Endothelial cell of umbilical vein (primary cell): ENCODE measurements at regions not wholly inside any gene's neighbourhood (a gene's known extent, or its start where the extent isn't known, plus 50 kb on each side); places are given as distances from the start of the nearest gene placed in this dataset.

Experiments
- BruUV-seq: library from RNA; stranded (reverse); fragments of 400-500 nt; replicated peaks from 2 replicates; lab custom pipeline; 2021; lab: Mats Ljungman, UMichigan
- CTCF ChIA-PET: fragments of 300-600, 350-600 bp; sonication (Branson Sonifier 250); formaldehyde crosslinking; loops from one replicate; lab custom pipeline; 2021; ENCODE audit warnings: antibody characterized with exemption, inconsistent platforms; lab: Charles Lee
- POLR2A ChIA-PET: fragments of 300-600, 350-600 bp; sonication (Branson Sonifier 250); formaldehyde crosslinking; loops from one replicate; lab custom pipeline; 2021; ENCODE audit warnings: antibody characterized with exemption, inconsistent platforms; lab: Charles Lee
- DNase-seq: peaks from one replicate; pipeline ENCODE4 v3.0.0-alpha.2; 2011; ENCODE audit warnings: low read depth, low spot score
- FAIRE-seq: peaks from 2 replicates; lab custom pipeline; 2011; peaks lifted over from hg19 to GRCh38; lab: Jason Lieb, UNC
- H2AFZ ChIP-seq: 2 replicates; pipeline ENCODE4 v1.6.0; 2012; ENCODE audit warnings: low read depth, low read length, control low read depth, inconsistent platforms
- H3K27ac ChIP-seq: 2 replicates; pipeline ENCODE4 v1.5.1; 2011; ENCODE audit warnings: low read depth, mild to moderate bottlenecking, control low read depth, low read length, moderate library complexity; ENCODE audit not compliant: insufficient read depth
- H3K27me3 ChIP-seq, 2 experiments: 2 replicates each; pipeline versions ENCODE4 v1.6.0 to v1.6.1; 2011; ENCODE audit warnings: low read length in 2 of 2, mixed read lengths in 1 of 2; ENCODE audit not compliant: control insufficient read depth in 2 of 2, insufficient read depth in 2 of 2
- H3K36me3 ChIP-seq, 2 experiments: 2 replicates in 1 of 2; 3 replicates in 1 of 2; pipeline ENCODE4 v1.5.1; 2011; ENCODE audit warnings: low read length in 2 of 2, mild to moderate bottlenecking in 1 of 2, moderate library complexity in 1 of 2; ENCODE audit not compliant: control insufficient read depth in 2 of 2, insufficient read depth in 2 of 2; ENCODE audit errors: extremely low read depth in 1 of 2
- H3K4me1 ChIP-seq: 3 replicates; pipeline ENCODE4 v1.5.1; 2011; ENCODE audit warnings: mild to moderate bottlenecking, low read length; ENCODE audit not compliant: control insufficient read depth, insufficient read depth; ENCODE audit errors: extremely low read depth
- H3K4me2 ChIP-seq: 2 replicates; pipeline ENCODE4 v1.6.1; 2011; ENCODE audit warnings: low read length, control low read depth, mixed read lengths; ENCODE audit not compliant: insufficient read depth
- H3K4me3 ChIP-seq, 3 experiments: fragments of 200-600 bp in 1 of 3; sonication (generic), shearing (Covaris generic) in 1 of 3; replicated peaks in 1 of 3; 2 replicates each; pipeline ENCODE4 v1.5.1; 2011 to 2016; ENCODE audit warnings: control low read depth in 3 of 3, low read length in 3 of 3, mild to moderate bottlenecking in 2 of 3, inconsistent platforms in 1 of 3, low read depth in 1 of 3, moderate library complexity in 1 of 3; ENCODE audit not compliant: insufficient read depth in 1 of 3
- H3K79me2 ChIP-seq: 2 replicates; pipeline ENCODE4 v1.6.0; 2012; ENCODE audit warnings: low read length, inconsistent platforms; ENCODE audit not compliant: control insufficient read depth, insufficient read depth
- H3K9ac ChIP-seq: replicated peaks from 2 replicates; pipeline ENCODE3; 2011; ENCODE audit warnings: low read length, control low read depth; ENCODE audit not compliant: insufficient read depth; ENCODE audit errors: extremely low read depth
- H3K9me1 ChIP-seq: replicated peaks from 3 replicates; pipeline ENCODE4 v1.6.0; 2011; ENCODE audit warnings: mild to moderate bottlenecking, low read length; ENCODE audit not compliant: control insufficient read depth, insufficient read depth; ENCODE audit errors: extremely low read depth
- H3K9me3 ChIP-seq: replicated peaks from 2 replicates; pipeline ENCODE4 v1.5.1; 2012; ENCODE audit warnings: low read length, inconsistent platforms; ENCODE audit not compliant: control insufficient read depth, insufficient read depth
- H4K20me1 ChIP-seq: replicated peaks from 2 replicates; pipeline ENCODE3; 2011; ENCODE audit warnings: mild to moderate bottlenecking, low read length; ENCODE audit not compliant: control insufficient read depth, insufficient read depth; ENCODE audit errors: extremely low read depth
- CTCF ChIP-seq, 2 donors: IDR thresholded peaks; 1 replicate in 1 of 2; 2 replicates in 1 of 2; pipeline ENCODE4 v1.5.1; 2011; ENCODE audit warnings: low read length in 2 of 2, mild to moderate bottlenecking in 2 of 2, moderate library complexity in 2 of 2, control low read depth in 1 of 2, inconsistent platforms in 1 of 2, low read depth in 1 of 2; ENCODE audit not compliant: insufficient read depth in 1 of 2; ENCODE audit errors: extremely low read depth in 1 of 2
- EZH2 ChIP-seq: IDR thresholded peaks from 2 replicates; pipeline ENCODE4 v1.6.1; 2012; ENCODE audit warnings: borderline replicate concordance, low read depth, mild to moderate bottlenecking, moderate library complexity, low read length, inconsistent platforms; ENCODE audit not compliant: severe bottlenecking
- FOS ChIP-seq: IDR thresholded peaks from 2 replicates; pipeline ENCODE4 v1.6.1; 2011; ENCODE audit warnings: mild to moderate bottlenecking, low read length, moderate library complexity, borderline replicate concordance; ENCODE audit not compliant: insufficient read depth
- GATA2 ChIP-seq: IDR thresholded peaks from 2 replicates; pipeline ENCODE4 v1.7.0; 2011; ENCODE audit warnings: low read depth, mild to moderate bottlenecking, moderate library complexity, mixed read lengths, low read length; ENCODE audit not compliant: insufficient read length, insufficient read depth
- JUN ChIP-seq: IDR thresholded peaks from 2 replicates; pipeline ENCODE4 v1.6.1; 2011; ENCODE audit warnings: borderline replicate concordance, low read depth; ENCODE audit not compliant: insufficient read length, insufficient read depth
- MYC ChIP-seq: IDR thresholded peaks from one replicate; pipeline ENCODE4 v1.6.1; 2011; ENCODE audit warnings: mild to moderate bottlenecking, low read depth, low read length
- POLR2A ChIP-seq: IDR thresholded peaks from 2 replicates; pipeline ENCODE4 v1.6.1; 2012; ENCODE audit warnings: low read depth, mild to moderate bottlenecking, control low read depth, low read length
- POLR2AphosphoS5 ChIP-seq: IDR thresholded peaks from 2 replicates; pipeline ENCODE4 v1.6.1; 2012; ENCODE audit warnings: low read depth, mild to moderate bottlenecking, control low read depth, low read length, moderate library complexity; ENCODE audit not compliant: insufficient read depth
- dilution Hi-C: fragments of 300-500 bp; cut with MboI; formaldehyde crosslinking; loops from one replicate; pipeline ENCODE4 v1.15.0; 2019; ENCODE audit warnings: low sequenced_read_pairs; ENCODE audit not compliant: extremely low pct_ligation_motif_present
- intact Hi-C: fragments of 100-400 bp; cut with micrococcal nuclease; formaldehyde crosslinking; loops from one replicate; pipeline ENCODE4 v1.10.0; 2022
- TF ChIP-seq, protein P1 (sequence below): IDR thresholded peaks from 2 replicates; pipeline ENCODE4 v1.6.1; 2011; ENCODE audit not compliant: insufficient read depth, insufficient read length

GRCh38 chr4:30904215-30904555 is 184.0 kb downstream of the PCDH7 start:
- Histone ChIP-seq H3K4me1 (no peaks in the 10 kb centered on the region), H4K20me1 (no peaks in the 10 kb centered on the region), H3K27me3 (no peaks in the 10 kb centered on the region), H2AFZ (no peak overlapping the region), H3K9me1 (no peaks in the 10 kb centered on the region), H3K79me2 (no peaks in the 10 kb centered on the region), H3K9me3 (no peaks in the 10 kb centered on the region), H3K36me3 (no peaks in the 10 kb centered on the region), H3K4me2 (no peak overlapping the region), H3K27ac (no peak overlapping the region), H3K9ac (no peak overlapping the region), H3K4me3 (no peak overlapping the region)
- CTCF ChIA-PET, result no interaction called here
- BruUV-seq, result no TSS peak
- dilution Hi-C loops, result no loop called here
- intact Hi-C loops, result no loop called here
- POLR2A ChIA-PET, result no interaction called here
- DNase-seq (no peak), FAIRE-seq (no peak)
- TF ChIP-seq GATA2 (no peak), JUN (no peak), POLR2A (no peak), CTCF (IDR thresholded peaks at IDR 0.05; ENCODE audit: extremely low read depth in 1 of 2, insufficient read depth in 1 of 2, low read depth in 1 of 2, low read length in 2 of 2) (no peak), EZH2 (no peak), POLR2AphosphoS5 (no peak), FOS (no peak), MYC (no peak)
- TF ChIP-seq, protein P1, sequence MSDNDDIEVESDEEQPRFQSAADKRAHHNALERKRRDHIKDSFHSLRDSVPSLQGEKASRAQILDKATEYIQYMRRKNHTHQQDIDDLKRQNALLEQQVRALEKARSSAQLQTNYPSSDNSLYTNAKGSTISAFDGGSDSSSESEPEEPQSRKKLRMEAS, result no peak
